DOHH2 (cell line): ENCODE measurements at regions not wholly inside any gene's neighbourhood (a gene's known extent, or its start where the extent isn't known, plus 50 kb on each side); places are given as distances from the start of the nearest gene placed in this dataset.
"Not testable (repeated sequence)": the region's sequence is repeated elsewhere in the genome, so short reads cannot be mapped to it uniquely, and the experiment has no call there.

Experiments used
- H3F3A ChIP-seq: fragments of 200-600 bp; sonication (generic), shearing (Covaris generic); 2 replicates; pipeline ENCODE4 v1.6.0; 2016; ENCODE audit warnings: antibody characterized with exemption, mild to moderate bottlenecking; ENCODE audit not compliant: control insufficient read depth, insufficient read depth
- H3K27ac ChIP-seq: fragments of 200-600 bp; sonication (generic); 2 replicates; pipeline ENCODE4 v1.5.1; 2014; ENCODE audit warnings: low read depth, mild to moderate bottlenecking, low read length, moderate library complexity
- H3K27me3 ChIP-seq: fragments of 200-600 bp; sonication (generic); 2 replicates; pipeline ENCODE4 v1.6.1; 2014; ENCODE audit warnings: mild to moderate bottlenecking, low read length, mixed read lengths; ENCODE audit not compliant: control insufficient read depth
- H3K36me3 ChIP-seq: fragments of 200-600 bp; sonication (generic); 2 replicates; pipeline ENCODE4 v1.6.1; 2014; ENCODE audit warnings: mild to moderate bottlenecking, low read length, moderate library complexity, mixed read lengths; ENCODE audit not compliant: control insufficient read depth
- H3K4me1 ChIP-seq: fragments of 200-600 bp; sonication (generic); 2 replicates; pipeline ENCODE4 v1.6.1; 2014; ENCODE audit warnings: mild to moderate bottlenecking, low read length, mixed read lengths; ENCODE audit not compliant: control insufficient read depth
- H3K4me2 ChIP-seq: fragments of 200-600 bp; sonication (generic); 2 replicates; pipeline ENCODE4 v1.6.0; 2014; ENCODE audit warnings: mild to moderate bottlenecking, low read length, moderate library complexity
- H3K4me3 ChIP-seq: fragments of 200-600 bp; sonication (generic); 2 replicates; pipeline ENCODE4 v1.5.1; 2014; ENCODE audit warnings: mild to moderate bottlenecking, low read length, mixed read lengths
- H3K79me2 ChIP-seq: fragments of 200-600 bp; sonication (generic); 2 replicates; pipeline ENCODE4 v1.6.1; 2014; ENCODE audit warnings: mild to moderate bottlenecking, low read length, mixed read lengths; ENCODE audit not compliant: control insufficient read depth
- H3K9me2 ChIP-seq: fragments of 200-600 bp; sonication (generic); replicated peaks from 2 replicates; pipeline ENCODE4 v1.6.1; 2014; ENCODE audit warnings: mild to moderate bottlenecking, low read length, mixed read lengths; ENCODE audit not compliant: control insufficient read depth
- H3K9me3 ChIP-seq: fragments of 200-600 bp; sonication (generic); 2 replicates; pipeline ENCODE4 v1.6.1; 2014; ENCODE audit warnings: antibody characterized with exemption, low read length, mixed read lengths; ENCODE audit not compliant: control insufficient read depth, insufficient read depth
- H4K20me1 ChIP-seq: fragments of 200-600 bp; sonication (generic); 2 replicates; pipeline ENCODE4 v1.6.0; 2014; ENCODE audit warnings: low read depth, mild to moderate bottlenecking, antibody characterized with exemption, low read length, moderate library complexity; ENCODE audit not compliant: control insufficient read depth, insufficient read depth
- CTCF ChIP-seq: fragments of 200-600 bp; sonication (generic); IDR thresholded peaks from one replicate; pipeline ENCODE4 v1.5.1; 2014; ENCODE audit warnings: antibody characterized with exemption, mild to moderate bottlenecking, low read depth, low read length; ENCODE audit not compliant: poor library complexity, severe bottlenecking
- EZH2phosphoT487 ChIP-seq: fragments of 200-600 bp; sonication (generic); IDR thresholded peaks from 2 replicates; pipeline ENCODE4 v1.6.1; 2017; ENCODE audit warnings: borderline replicate concordance, mild to moderate bottlenecking, antibody characterized with exemption, low read length, moderate library complexity, mixed read lengths

- Histone ChIP-seq H3F3A (no peaks in the 10 kb centered on the region), H3K27me3 (peaks cover 24% of the 10 kb centered on the region), H3K4me3 (no peak overlapping the region), H3K9me3 (no peaks in the 10 kb centered on the region), H3K4me1 (no peaks in the 10 kb centered on the region), H3K36me3 (no peaks in the 10 kb centered on the region), H3K27ac (no peak overlapping the region), H3K79me2 (no peaks in the 10 kb centered on the region), H3K4me2 (no peak overlapping the region), H3K9me2 (no peaks in the 10 kb centered on the region), H4K20me1 (no peaks in the 10 kb centered on the region)
- no peak for TF ChIP-seq EZH2phosphoT487
- no peak for TF ChIP-seq CTCF
Observed at GRCh38 chr9:124084087-124084486, 72.5 kb downstream of the LHX2 start.

GRCh38 chr9:124087226-124087625, 75.7 kb downstream of the LHX2 start:
- Histone ChIP-seq H3K27me3 (peaks cover 29% of the 10 kb centered on the region), H3K36me3 (no peaks in the 10 kb centered on the region), H3K4me1 (no peaks in the 10 kb centered on the region), H4K20me1 (no peaks in the 10 kb centered on the region), H3K79me2 (no peaks in the 10 kb centered on the region), H3K27ac (no peak overlapping the region), H3K4me3 (no peak overlapping the region), H3K4me2 (no peak overlapping the region), H3F3A (no peaks in the 10 kb centered on the region), H3K9me2 (no peaks in the 10 kb centered on the region), H3K9me3 (no peaks in the 10 kb centered on the region)
- TF ChIP-seq EZH2phosphoT487, result no peak
- TF ChIP-seq CTCF, result no peak

GRCh38 chr9:124088476-124088837, 76.9 kb downstream of the LHX2 start:
- no peak overlapping the region for H3K27ac ChIP-seq
- H3K4me2 ChIP-seq, result no peak overlapping the region
- no peaks in the 10 kb centered on the region for H3F3A ChIP-seq
- no peaks in the 10 kb centered on the region for H3K79me2 ChIP-seq
- no peaks in the 10 kb centered on the region for H3K9me3 ChIP-seq
- TF ChIP-seq CTCF, result no peak
- no peak for TF ChIP-seq EZH2phosphoT487
- H4K20me1 ChIP-seq, result no peaks in the 10 kb centered on the region
- H3K4me1 ChIP-seq, result no peaks in the 10 kb centered on the region
- peaks cover 27% of the 10 kb centered on the region for H3K27me3 ChIP-seq
- no peaks in the 10 kb centered on the region for H3K9me2 ChIP-seq
- no peak overlapping the region for H3K4me3 ChIP-seq
- no peaks in the 10 kb centered on the region for H3K36me3 ChIP-seq

- H3K27me3 ChIP-seq, result peaks cover 20% of the 10 kb centered on the region
- H3K4me2 ChIP-seq, H3K27ac ChIP-seq: not testable (repeated sequence)
Observed at GRCh38 chr9:124089631-124090488, 78.3 kb downstream of the LHX2 start.

More at GRCh38 chr9:124089631-124090488, 78.3 kb downstream of the LHX2 start:
- not testable (repeated sequence) for H3F3A ChIP-seq, H4K20me1 ChIP-seq, H3K4me3 ChIP-seq, H3K9me2 ChIP-seq, H3K9me3 ChIP-seq, H3K36me3 ChIP-seq, H3K4me1 ChIP-seq, H3K79me2 ChIP-seq
